Type B pancreatic cell (in vitro differentiated cells): ENCODE measurements at regions not wholly inside any gene's neighbourhood (a gene's known extent, or its start where the extent isn't known, plus 50 kb on each side); places are given as distances from the start of the nearest gene placed in this dataset.

ENCODE experiments used
- DNase-seq: peaks from one replicate; pipeline ENCODE4 v3.0.0; 2021; ENCODE audit warnings: mixed read lengths; ENCODE audit not compliant: unreplicated experiment; ENCODE audit errors: extremely low spot score
- H3K27ac Mint-ChIP-seq: 2 replicates; pipeline ENCODE4 v1.8.0; 2021; ENCODE audit warnings: mild to moderate bottlenecking, mixed read lengths
- H3K27me3 Mint-ChIP-seq: 2 replicates; pipeline ENCODE4 v1.8.0; 2021; ENCODE audit warnings: mixed read lengths
- H3K36me3 Mint-ChIP-seq: 2 replicates; pipeline ENCODE4 v1.8.0; 2021; ENCODE audit warnings: mixed read lengths
- H3K4me1 Mint-ChIP-seq: one replicate; pipeline ENCODE4 v1.8.0; 2021; ENCODE audit warnings: mixed read lengths; ENCODE audit not compliant: unreplicated experiment
- H3K4me3 Mint-ChIP-seq: 2 replicates; pipeline ENCODE4 v1.8.0; 2021; ENCODE audit warnings: mild to moderate bottlenecking, mixed read lengths
- H3K9me3 Mint-ChIP-seq: 2 replicates; pipeline ENCODE4 v1.8.0; 2021; ENCODE audit warnings: mixed read lengths
- CTCF ChIP-seq: fragments of 200-600 bp; sonication (generic); conservative IDR thresholded peaks from 2 replicates; pipeline ENCODE4 v1.5.0; 2021; ENCODE audit warnings: antibody characterized with exemption, mild to moderate bottlenecking

- Mint-ChIP-seq H3K36me3 (no peaks in the 10 kb centered on the region), H3K4me3 (no peak overlapping the region), H3K27me3 (no peaks in the 10 kb centered on the region), H3K4me1 (peaks cover 12% of the 10 kb centered on the region), H3K9me3 (no peaks in the 10 kb centered on the region), H3K27ac (no peak overlapping the region)
- TF ChIP-seq CTCF, result no peak
- no peak for DNase-seq
Observed at GRCh38 chr15:62874064-62874463, 168.5 kb upstream of the TPM1 start.

DNA sequence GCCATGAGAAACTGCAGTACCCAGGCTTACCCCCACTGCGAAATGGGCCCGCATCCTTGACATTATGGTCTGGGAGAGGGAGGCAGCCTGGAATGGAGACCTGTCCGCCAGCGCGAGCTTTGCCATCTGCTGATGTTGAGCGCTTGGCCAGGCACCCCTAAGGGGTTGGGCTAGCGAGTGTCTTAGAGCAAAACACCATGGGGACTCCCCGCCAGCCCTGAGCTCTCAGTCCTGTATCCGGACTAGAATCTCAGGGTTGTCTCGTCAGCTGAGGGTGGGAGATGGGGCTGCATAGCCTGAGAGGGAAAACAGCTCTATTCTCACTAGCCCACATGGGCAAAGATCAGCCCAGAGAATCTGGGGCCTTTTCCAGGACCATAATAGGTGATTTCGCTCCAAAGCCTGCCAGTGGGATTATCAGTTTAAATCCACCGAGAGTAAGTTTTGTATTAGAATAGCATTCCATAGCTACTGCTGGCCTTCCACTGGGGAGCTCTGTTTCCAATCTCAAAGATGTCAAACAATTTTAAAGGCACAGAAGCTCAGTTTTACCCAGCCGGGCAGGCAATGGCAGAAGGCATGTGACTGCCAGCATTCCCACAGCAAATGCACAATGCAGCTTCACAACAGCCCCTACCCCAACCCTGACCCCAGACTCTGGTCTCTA, 167.5 kb upstream of the TPM1 start:
- Mint-ChIP-seq H3K4me3 (no peak overlapping the region), H3K27me3 (no peaks in the 10 kb centered on the region), H3K27ac (no peak overlapping the region), H3K36me3 (no peaks in the 10 kb centered on the region), H3K4me1 (peaks cover 21% of the 10 kb centered on the region), H3K9me3 (no peaks in the 10 kb centered on the region)
- TF ChIP-seq CTCF, result no peak
- no peak for DNase-seq

DNA sequence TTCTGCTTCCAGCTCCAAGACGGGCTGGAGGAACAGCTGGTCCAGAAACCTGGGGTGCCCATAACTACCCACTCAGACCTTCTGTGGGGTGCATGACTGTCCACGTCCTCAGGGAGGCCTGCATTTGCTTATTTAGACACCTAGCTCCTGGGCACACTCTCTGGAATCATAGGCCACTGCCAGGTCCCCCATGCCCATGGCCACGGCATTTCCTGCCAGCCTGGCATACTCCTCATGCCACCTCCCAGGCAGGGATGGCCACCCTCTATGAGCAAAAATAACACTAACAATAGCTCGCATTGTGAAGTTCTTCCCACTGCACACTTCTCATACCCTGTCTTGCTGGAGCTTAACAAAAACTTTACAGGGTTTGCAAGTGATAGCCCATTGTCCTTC, 166.9 kb upstream of the TPM1 start:
- H3K9me3 Mint-ChIP-seq, result no peaks in the 10 kb centered on the region
- no peak overlapping the region for H3K27ac Mint-ChIP-seq
- no peak overlapping the region for H3K4me3 Mint-ChIP-seq
- peaks cover 24% of the 10 kb centered on the region for H3K4me1 Mint-ChIP-seq
- DNase-seq, result no peak
- no peaks in the 10 kb centered on the region for H3K36me3 Mint-ChIP-seq
- H3K27me3 Mint-ChIP-seq, result no peaks in the 10 kb centered on the region
- TF ChIP-seq CTCF, result no peak

DNA sequence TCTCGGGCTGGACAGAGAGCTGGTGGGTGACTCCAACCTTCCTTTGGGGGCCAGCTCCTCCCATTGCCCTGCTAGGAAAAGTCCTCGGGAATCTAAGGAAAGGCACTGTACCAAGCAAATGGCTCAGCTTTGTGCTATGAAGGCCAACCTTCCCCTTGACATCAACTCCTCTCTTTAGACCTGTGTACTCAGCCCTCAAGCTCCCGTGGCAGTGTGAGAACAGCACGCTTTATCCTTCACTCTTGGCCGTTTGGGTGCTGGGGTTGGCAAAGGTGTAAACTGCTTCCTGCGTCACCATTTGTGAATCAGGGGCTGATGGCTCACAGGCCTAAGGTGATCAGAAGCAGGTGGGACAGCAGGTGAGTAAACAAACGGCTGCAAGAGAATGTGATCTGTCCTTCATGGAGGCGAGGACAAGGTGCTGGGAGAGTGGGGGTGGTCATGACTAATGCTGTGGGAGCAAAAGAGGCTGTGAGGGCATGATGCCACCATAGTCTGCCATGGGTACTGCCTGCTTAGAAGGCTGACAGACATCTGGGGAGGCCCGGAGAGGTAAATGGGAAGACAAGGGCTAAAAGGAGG, 165.2 kb upstream of the TPM1 start:
- Mint-ChIP-seq H3K4me1 (peaks cover 24% of the 10 kb centered on the region), H3K27ac (no peak overlapping the region), H3K36me3 (no peaks in the 10 kb centered on the region), H3K4me3 (no peak overlapping the region), H3K9me3 (no peaks in the 10 kb centered on the region), H3K27me3 (no peaks in the 10 kb centered on the region)
- DNase-seq, result no peak
- TF ChIP-seq CTCF, result no peak

- no peak for DNase-seq
- Mint-ChIP-seq H3K9me3 (no peaks in the 10 kb centered on the region), H3K4me1 (peaks cover 24% of the 10 kb centered on the region), H3K27ac (no peak overlapping the region), H3K36me3 (no peaks in the 10 kb centered on the region), H3K27me3 (no peaks in the 10 kb centered on the region), H3K4me3 (no peak overlapping the region)
- TF ChIP-seq CTCF, result no peak
Observed at GRCh38 chr15:62878070-62878469, 164.5 kb upstream of the TPM1 start.
